Liver (tissue), 8 donors: ENCODE measurements at regions not wholly inside any gene's neighbourhood (a gene's known extent, or its start where the extent isn't known, plus 50 kb on each side); places are given as distances from the start of the nearest gene placed in this dataset.

Source experiments
- DNase-seq: peaks from one replicate; pipeline ENCODE4 v3.0.0-alpha.2; 2017; ENCODE audit warnings: low spot score
- H3K27ac ChIP-seq, 2 donors: one replicate each; pipeline ENCODE4 v1.7.0; 2013; ENCODE audit warnings: inconsistent platforms in 2 of 2, low read length in 2 of 2, control low read depth in 1 of 2, low read depth in 1 of 2, mild to moderate bottlenecking in 1 of 2
- H3K27me3 ChIP-seq, 4 donors: one replicate each; pipeline versions ENCODE4 v1.6.1 to v1.7.0; 2013; ENCODE audit warnings: low read length in 3 of 4, inconsistent platforms in 1 of 4, mild to moderate bottlenecking in 1 of 4, moderate library complexity in 1 of 4; ENCODE audit not compliant: control insufficient read depth in 4 of 4, insufficient read depth in 4 of 4
- H3K36me3 ChIP-seq, 4 donors: one replicate each; pipeline versions ENCODE4 v1.6.1 to v1.7.0; 2013; ENCODE audit warnings: low read length in 3 of 4, mild to moderate bottlenecking in 3 of 4, low read depth in 1 of 4, moderate library complexity in 1 of 4; ENCODE audit not compliant: control insufficient read depth in 4 of 4, insufficient read depth in 3 of 4
- H3K4me1 ChIP-seq, 4 donors: one replicate each; pipeline versions ENCODE4 v1.6.1 to v1.7.0; 2013; ENCODE audit warnings: low read length in 3 of 4, mild to moderate bottlenecking in 3 of 4, moderate library complexity in 1 of 4; ENCODE audit not compliant: control insufficient read depth in 4 of 4, insufficient read depth in 4 of 4
- H3K4me3 ChIP-seq, 3 donors: one replicate each; pipeline versions ENCODE4 v1.6.1 to v1.7.0; 2013; ENCODE audit warnings: low read length in 3 of 3, control low read depth in 1 of 3, low read depth in 1 of 3, mild to moderate bottlenecking in 1 of 3
- H3K9ac ChIP-seq, 2 donors: one replicate each; pipeline ENCODE4 v1.7.0; 2013; ENCODE audit warnings: low read length in 2 of 2, mild to moderate bottlenecking in 2 of 2, moderate library complexity in 2 of 2, control low read depth in 1 of 2, low read depth in 1 of 2
- H3K9me3 ChIP-seq, 4 donors: one replicate each; pipeline versions ENCODE4 v1.6.1 to v1.7.0; 2013; ENCODE audit warnings: low read length in 3 of 4; ENCODE audit not compliant: control insufficient read depth in 4 of 4
- ATF3 ChIP-seq: IDR thresholded peaks from 2 replicates; pipeline ENCODE4 v1.6.1; 2016; ENCODE audit warnings: antibody characterized with exemption
- CTCF ChIP-seq: fragments of 150-350 bp; IDR thresholded peaks from 2 replicates; pipeline ENCODE4 v1.5.1; 2017; ENCODE audit warnings: improper control_type of control experiment, low read depth, low read length; ENCODE audit not compliant: missing input control
- EGR1 ChIP-seq, 2 donors: IDR thresholded peaks; 2 replicates each; pipeline ENCODE4 v1.6.1; 2016 to 2018; ENCODE audit warnings: antibody characterized with exemption in 2 of 2, low read depth in 2 of 2
- FOXA1 ChIP-seq: IDR thresholded peaks from 2 replicates; pipeline ENCODE4 v1.6.1; 2016; ENCODE audit warnings: antibody characterized with exemption
- FOXA2 ChIP-seq: IDR thresholded peaks from 2 replicates; pipeline ENCODE4 v1.6.1; 2016; ENCODE audit warnings: antibody characterized with exemption
- GABPA ChIP-seq, 2 donors: IDR thresholded peaks in 1 of 2; conservative IDR thresholded peaks in 1 of 2; 2 replicates each; pipeline ENCODE4 v1.6.1; 2016; ENCODE audit warnings: antibody characterized with exemption in 2 of 2, mild to moderate bottlenecking in 1 of 2, moderate library complexity in 1 of 2
- HNF4A ChIP-seq, 2 donors: conservative IDR thresholded peaks; 2 replicates each; pipeline ENCODE4 v1.6.1; 2016; ENCODE audit warnings: antibody characterized with exemption in 2 of 2, mild to moderate bottlenecking in 2 of 2
- HNF4G ChIP-seq: IDR thresholded peaks from 2 replicates; pipeline ENCODE4 v1.6.1; 2016; ENCODE audit warnings: antibody characterized with exemption
- JUND ChIP-seq, 2 donors: IDR thresholded peaks; 2 replicates each; pipeline ENCODE4 v1.6.1; 2016; ENCODE audit warnings: antibody characterized with exemption in 2 of 2
- NR2F2 ChIP-seq: IDR thresholded peaks from 2 replicates; pipeline ENCODE4 v1.6.1; 2016; ENCODE audit warnings: antibody characterized with exemption
- RAD21 ChIP-seq, 2 donors: IDR thresholded peaks; 2 replicates each; pipeline ENCODE4 v1.6.1; 2016; ENCODE audit warnings: antibody characterized with exemption in 2 of 2, mild to moderate bottlenecking in 2 of 2
- RXRA ChIP-seq, 2 donors: IDR thresholded peaks; 2 replicates each; pipeline ENCODE4 v1.6.1; 2017 to 2018; ENCODE audit warnings: antibody characterized with exemption in 2 of 2, mild to moderate bottlenecking in 1 of 2
- SP1 ChIP-seq: IDR thresholded peaks from 2 replicates; pipeline ENCODE4 v1.6.1; 2018; ENCODE audit warnings: antibody characterized with exemption, mild to moderate bottlenecking
- TAF1 ChIP-seq: conservative IDR thresholded peaks from 2 replicates; pipeline ENCODE4 v1.6.1; 2016; ENCODE audit warnings: antibody characterized with exemption, mild to moderate bottlenecking
- YY1 ChIP-seq: IDR thresholded peaks from 2 replicates; pipeline ENCODE4 v1.6.1; 2016; ENCODE audit warnings: antibody characterized with exemption, mild to moderate bottlenecking
- ZBTB33 ChIP-seq: IDR thresholded peaks from 2 replicates; pipeline ENCODE4 v1.6.1; 2016; ENCODE audit warnings: antibody characterized with exemption
- WGBS: extraction: QIAGEN DNeasy Blood & Tissue Kit; methylation state at CpG from one replicate; pipeline ENCODE4 v1.1.7; 2013; 5-methylcytosine and 5-hydroxymethylcytosine counted together
- TF ChIP-seq, protein P1 (sequence below): IDR thresholded peaks from 2 replicates; pipeline ENCODE4 v1.6.1; 2016; ENCODE audit warnings: antibody characterized with exemption, mild to moderate bottlenecking
- TF ChIP-seq, protein P2 (sequence below): IDR thresholded peaks from 2 replicates; pipeline ENCODE4 v1.6.1; 2016; ENCODE audit warnings: antibody characterized with exemption
- donor health status: healthy.
- donor health status: healthy.
- donor health status: healthy.
- donor health status: healthy.
- donor health status: healthy.

DNA sequence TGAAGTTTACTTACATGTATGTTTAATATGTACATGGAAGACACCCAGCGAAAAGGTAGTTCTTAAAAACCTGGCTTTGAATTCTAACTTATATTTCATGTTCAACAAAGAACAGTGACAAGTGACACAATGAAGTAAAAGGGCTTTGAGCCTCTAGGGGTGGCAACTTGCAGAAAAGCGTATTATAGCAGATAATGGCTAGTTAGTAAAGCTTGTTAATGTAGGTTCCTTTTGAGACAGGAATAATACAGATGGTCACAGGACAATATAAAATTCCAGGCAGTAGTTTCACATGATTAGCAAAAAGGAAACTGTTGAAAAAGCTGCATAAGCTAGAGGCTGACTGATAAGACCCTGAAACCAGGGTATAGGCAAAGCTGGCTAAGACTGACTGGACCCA, 132.4 kb upstream of the FTMT start (continued):
- TF ChIP-seq, protein P1, sequence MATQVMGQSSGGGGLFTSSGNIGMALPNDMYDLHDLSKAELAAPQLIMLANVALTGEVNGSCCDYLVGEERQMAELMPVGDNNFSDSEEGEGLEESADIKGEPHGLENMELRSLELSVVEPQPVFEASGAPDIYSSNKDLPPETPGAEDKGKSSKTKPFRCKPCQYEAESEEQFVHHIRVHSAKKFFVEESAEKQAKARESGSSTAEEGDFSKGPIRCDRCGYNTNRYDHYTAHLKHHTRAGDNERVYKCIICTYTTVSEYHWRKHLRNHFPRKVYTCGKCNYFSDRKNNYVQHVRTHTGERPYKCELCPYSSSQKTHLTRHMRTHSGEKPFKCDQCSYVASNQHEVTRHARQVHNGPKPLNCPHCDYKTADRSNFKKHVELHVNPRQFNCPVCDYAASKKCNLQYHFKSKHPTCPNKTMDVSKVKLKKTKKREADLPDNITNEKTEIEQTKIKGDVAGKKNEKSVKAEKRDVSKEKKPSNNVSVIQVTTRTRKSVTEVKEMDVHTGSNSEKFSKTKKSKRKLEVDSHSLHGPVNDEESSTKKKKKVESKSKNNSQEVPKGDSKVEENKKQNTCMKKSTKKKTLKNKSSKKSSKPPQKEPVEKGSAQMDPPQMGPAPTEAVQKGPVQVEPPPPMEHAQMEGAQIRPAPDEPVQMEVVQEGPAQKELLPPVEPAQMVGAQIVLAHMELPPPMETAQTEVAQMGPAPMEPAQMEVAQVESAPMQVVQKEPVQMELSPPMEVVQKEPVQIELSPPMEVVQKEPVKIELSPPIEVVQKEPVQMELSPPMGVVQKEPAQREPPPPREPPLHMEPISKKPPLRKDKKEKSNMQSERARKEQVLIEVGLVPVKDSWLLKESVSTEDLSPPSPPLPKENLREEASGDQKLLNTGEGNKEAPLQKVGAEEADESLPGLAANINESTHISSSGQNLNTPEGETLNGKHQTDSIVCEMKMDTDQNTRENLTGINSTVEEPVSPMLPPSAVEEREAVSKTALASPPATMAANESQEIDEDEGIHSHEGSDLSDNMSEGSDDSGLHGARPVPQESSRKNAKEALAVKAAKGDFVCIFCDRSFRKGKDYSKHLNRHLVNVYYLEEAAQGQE, result no peak
- no peak for TF ChIP-seq ZBTB33

GRCh38 chr5:121725450-121725849, 126.2 kb upstream of the FTMT start:
- Histone ChIP-seq H3K4me1 (no peaks in the 10 kb centered on the region), H3K27ac (no peak overlapping the region), H3K9me3 (no peaks in the 10 kb centered on the region), H3K4me3 (no peak overlapping the region), H3K27me3 (no peaks in the 10 kb centered on the region), H3K36me3 (no peaks in the 10 kb centered on the region), H3K9ac (no peak overlapping the region)
- TF ChIP-seq, protein P2, sequence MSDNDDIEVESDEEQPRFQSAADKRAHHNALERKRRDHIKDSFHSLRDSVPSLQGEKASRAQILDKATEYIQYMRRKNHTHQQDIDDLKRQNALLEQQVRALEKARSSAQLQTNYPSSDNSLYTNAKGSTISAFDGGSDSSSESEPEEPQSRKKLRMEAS, result no peak
- TF ChIP-seq TAF1, result no peak
- no peak for TF ChIP-seq JUND (IDR thresholded peaks at IDR 0.05)
- no peak for TF ChIP-seq ZBTB33
- no peak for TF ChIP-seq RAD21 (IDR thresholded peaks at IDR 0.05)
- TF ChIP-seq HNF4G, result no peak
- TF ChIP-seq YY1, result no peak
- no peak for TF ChIP-seq FOXA1
- TF ChIP-seq CTCF, result no peak
- no peak for TF ChIP-seq NR2F2
- TF ChIP-seq, protein P1, result no peak
- no peak for TF ChIP-seq FOXA2
- TF ChIP-seq SP1, result no peak
- TF ChIP-seq GABPA (IDR thresholded peaks at IDR 0.05 in 1 of 2, conservative IDR thresholded peaks at IDR 0.05 in 1 of 2), result no peak
- TF ChIP-seq RXRA (IDR thresholded peaks at IDR 0.05), result no peak
- no peak for TF ChIP-seq EGR1 (IDR thresholded peaks at IDR 0.05; ENCODE audit: low read depth in 2 of 2)
- no peak for TF ChIP-seq HNF4A (conservative IDR thresholded peaks at IDR 0.05)
- TF ChIP-seq ATF3, result no peak
- 48% methylated on average over 1 of the region's 1 CpG for WGBS
- no peak for DNase-seq
